ENCODE measurements at regions not wholly inside any gene's neighbourhood (a gene's known extent, or its start where the extent isn't known, plus 50 kb on each side); places are given as distances from the start of the nearest gene placed in this dataset.

DNA sequence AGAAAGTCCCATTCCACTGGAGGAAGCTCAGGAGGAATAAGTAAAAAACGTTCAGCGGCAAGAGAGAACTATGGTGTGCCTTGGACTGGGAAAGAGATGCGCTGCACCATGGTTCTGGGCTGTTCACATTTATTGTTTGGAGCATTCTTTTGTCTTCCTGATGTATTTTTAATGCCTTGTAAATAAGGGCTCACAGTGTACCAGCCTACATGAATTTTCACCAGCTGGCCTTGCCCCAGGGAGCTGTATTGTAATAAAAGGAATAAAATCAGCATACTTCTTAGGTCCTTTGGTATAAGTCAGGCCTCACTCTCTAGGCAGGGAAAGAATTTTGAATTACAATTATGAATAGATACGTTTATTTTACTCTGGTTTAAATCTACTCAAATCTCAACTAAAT is 1249.6 kb downstream of the CNTNAP5 start:
- no peak overlapping the region for H3K4me3 ChIP-seq (ENCODE audit: low read depth, low read length)
- no peak for DNase-seq (ENCODE audit: low read depth)
- TF ChIP-seq, protein P1, sequence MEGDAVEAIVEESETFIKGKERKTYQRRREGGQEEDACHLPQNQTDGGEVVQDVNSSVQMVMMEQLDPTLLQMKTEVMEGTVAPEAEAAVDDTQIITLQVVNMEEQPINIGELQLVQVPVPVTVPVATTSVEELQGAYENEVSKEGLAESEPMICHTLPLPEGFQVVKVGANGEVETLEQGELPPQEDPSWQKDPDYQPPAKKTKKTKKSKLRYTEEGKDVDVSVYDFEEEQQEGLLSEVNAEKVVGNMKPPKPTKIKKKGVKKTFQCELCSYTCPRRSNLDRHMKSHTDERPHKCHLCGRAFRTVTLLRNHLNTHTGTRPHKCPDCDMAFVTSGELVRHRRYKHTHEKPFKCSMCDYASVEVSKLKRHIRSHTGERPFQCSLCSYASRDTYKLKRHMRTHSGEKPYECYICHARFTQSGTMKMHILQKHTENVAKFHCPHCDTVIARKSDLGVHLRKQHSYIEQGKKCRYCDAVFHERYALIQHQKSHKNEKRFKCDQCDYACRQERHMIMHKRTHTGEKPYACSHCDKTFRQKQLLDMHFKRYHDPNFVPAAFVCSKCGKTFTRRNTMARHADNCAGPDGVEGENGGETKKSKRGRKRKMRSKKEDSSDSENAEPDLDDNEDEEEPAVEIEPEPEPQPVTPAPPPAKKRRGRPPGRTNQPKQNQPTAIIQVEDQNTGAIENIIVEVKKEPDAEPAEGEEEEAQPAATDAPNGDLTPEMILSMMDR (IDR thresholded peaks at IDR 0.05; ENCODE audit: control insufficient read depth, extremely low read depth, insufficient read depth): no peak

DNA sequence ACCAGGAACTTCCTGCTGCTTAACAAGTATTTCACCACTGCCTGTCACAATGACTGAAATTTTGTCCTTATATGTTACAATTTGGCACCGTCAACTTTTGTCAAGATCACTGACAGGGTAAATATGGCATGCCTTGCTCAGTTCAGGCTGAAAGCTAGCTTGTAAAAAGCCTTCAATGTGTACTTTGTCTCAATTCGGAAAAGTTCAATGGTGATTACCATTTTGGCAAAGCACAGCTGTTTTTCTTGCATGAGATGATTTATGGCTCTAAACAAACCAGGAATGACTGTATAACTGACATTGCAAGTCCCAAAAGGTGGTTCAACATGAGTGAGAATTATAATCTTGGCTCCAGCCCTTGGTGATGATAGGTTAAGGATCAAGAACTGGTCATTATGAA is 1255.2 kb downstream of the CNTNAP5 start:
- TF ChIP-seq, protein P1 (IDR thresholded peaks at IDR 0.05; ENCODE audit: control insufficient read depth, extremely low read depth, insufficient read depth): no peak
- H3K4me3 ChIP-seq (ENCODE audit: low read depth, low read length): no peak overlapping the region
- no peak for DNase-seq (ENCODE audit: low read depth)

DNA sequence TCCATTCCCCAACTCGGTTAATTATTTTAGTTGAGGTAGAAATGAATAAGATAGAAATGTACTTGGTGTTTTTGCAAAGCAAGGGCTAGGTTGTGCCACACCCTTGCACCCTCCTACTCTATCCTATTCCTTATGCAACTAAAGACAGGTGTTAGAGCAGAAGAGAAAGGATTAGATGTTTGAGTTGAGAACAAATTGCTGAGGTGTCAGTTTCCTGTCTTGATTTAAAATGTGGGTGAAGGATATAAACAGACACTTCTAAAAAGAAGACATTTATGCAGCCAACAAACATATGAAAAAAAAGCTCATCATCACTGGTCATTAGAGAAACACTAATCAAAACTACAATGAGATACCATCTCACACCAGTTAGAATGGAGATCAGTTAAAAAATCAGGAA is 1256.2 kb downstream of the CNTNAP5 start:
- DNase-seq (ENCODE audit: low read depth): no peak
- TF ChIP-seq, protein P1 (IDR thresholded peaks at IDR 0.05; ENCODE audit: control insufficient read depth, extremely low read depth, insufficient read depth): no peak
- H3K4me3 ChIP-seq (ENCODE audit: low read depth, low read length): no peak overlapping the region

DNA sequence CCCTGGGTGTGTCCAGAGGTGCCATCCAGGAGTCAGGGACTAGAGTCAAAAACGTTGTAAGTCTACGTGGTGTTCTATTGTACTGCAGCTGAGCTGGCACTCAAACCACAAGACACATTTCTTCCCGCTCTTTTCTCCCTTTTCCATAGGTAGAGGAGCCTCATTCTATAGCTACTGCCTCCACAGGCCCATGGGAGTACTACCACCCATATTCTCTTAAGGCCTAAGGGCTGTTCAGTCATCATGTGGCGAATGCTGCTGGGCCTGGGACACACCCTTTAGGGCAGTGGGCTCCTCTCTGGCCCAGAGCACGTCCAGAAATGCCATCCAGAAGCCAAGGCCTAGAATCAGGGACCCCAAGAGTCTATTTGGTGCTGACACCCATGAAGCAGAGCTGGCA is 1271.7 kb downstream of the CNTNAP5 start:
- no peak overlapping the region for H3K4me3 ChIP-seq (ENCODE audit: low read depth, low read length)
- no peak for DNase-seq (ENCODE audit: low read depth)
- TF ChIP-seq, protein P1 (IDR thresholded peaks at IDR 0.05; ENCODE audit: control insufficient read depth, extremely low read depth, insufficient read depth): no peak

DNA sequence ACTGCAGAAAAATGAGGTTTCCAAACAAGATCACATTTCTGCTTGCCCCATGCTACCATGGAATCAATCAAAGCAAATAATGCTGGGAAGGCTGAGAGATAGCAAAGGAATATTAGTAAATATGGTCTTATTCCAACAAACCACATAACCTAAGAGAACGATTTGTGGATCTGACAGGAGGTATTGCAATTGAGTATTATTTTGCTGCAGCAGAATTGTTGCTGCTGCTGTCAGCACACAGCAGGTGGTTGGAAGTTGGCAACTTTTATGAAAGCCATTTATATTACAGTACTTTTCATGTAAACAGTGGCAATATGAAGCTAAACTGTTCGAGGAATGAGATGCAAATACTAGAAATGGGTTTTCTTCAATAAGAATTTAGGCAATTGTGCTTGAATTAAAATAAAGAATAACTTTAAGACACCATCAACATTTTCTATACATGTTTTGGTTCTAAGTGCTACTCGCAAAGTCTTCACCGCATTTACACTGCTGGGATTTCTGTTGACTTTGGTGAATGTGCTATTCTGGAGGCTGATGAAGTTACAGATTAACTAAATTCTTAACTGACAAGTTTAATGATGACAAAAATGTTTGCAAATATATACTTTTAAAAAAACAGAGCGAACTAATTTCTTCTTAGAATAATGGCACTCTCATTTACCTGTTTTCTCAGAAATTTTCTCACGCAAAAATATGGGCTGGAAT is 1285.7 kb downstream of the CNTNAP5 start:
- DNase-seq (ENCODE audit: low read depth): no peak
- TF ChIP-seq, protein P1 (IDR thresholded peaks at IDR 0.05; ENCODE audit: control insufficient read depth, extremely low read depth, insufficient read depth): no peak
- H3K4me3 ChIP-seq (ENCODE audit: low read depth, low read length): no peak overlapping the region

DNA sequence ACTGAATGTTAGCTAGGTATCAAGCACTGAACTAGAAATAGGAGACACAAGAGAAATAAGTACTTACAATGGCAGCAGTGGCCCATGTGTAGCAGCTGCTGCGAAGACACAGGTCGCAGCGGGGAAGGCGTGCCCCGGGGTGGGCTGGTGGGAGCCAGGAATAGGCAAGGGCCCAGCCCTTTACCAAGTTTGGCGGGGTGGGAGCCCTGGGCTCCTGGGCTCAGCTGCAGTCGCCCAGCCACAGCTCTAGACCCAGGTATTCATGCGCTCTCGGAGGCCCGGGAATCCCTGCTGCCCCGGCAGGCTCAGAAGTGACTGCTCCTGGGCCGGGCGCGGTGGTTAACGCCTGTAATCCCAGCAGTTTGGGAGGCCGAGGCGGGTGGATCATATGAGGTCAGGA is 1287.3 kb downstream of the CNTNAP5 start:
- no peak overlapping the region for H3K4me3 ChIP-seq (ENCODE audit: low read depth, low read length)
- DNase-seq (ENCODE audit: low read depth): no peak
- TF ChIP-seq, protein P1 (IDR thresholded peaks at IDR 0.05; ENCODE audit: control insufficient read depth, extremely low read depth, insufficient read depth): no peak

DNA sequence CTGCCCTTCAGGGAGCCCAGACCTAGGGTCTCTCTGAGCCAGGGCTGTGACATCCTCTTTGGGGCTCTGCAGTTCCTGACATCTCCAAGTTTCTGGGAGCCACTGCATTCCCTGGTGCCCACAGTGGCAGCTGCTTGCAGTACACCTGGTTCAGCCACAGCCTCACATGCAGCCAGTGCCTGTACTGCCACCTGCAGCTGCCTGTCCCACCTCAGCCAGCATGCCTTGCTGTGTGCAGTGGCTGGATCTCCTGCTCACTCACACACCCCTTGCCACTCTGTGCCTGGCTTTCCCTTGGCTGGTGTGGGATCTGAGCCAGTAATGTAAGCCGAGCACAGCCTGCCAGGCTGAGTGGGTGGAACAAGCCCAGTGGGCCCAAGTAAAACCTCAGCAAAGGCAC is 1288.7 kb downstream of the CNTNAP5 start:
- H3K4me3 ChIP-seq (ENCODE audit: low read depth, low read length): no peak overlapping the region
- TF ChIP-seq, protein P1 (IDR thresholded peaks at IDR 0.05; ENCODE audit: control insufficient read depth, extremely low read depth, insufficient read depth): peak; percentile 20; the same call in 1 of the 2 replicates
- DNase-seq (ENCODE audit: low read depth): no peak
